Omental fat pad (tissue), 3 donors: ENCODE measurements at regions not wholly inside any gene's neighbourhood (a gene's known extent, or its start where the extent isn't known, plus 50 kb on each side); places are given as distances from the start of the nearest gene placed in this dataset.

Source experiments
- ATAC-seq: fragments of 150-250 bp; one replicate; pipeline ENCODE4 v1.9.1; 2016; ENCODE audit warnings: mild to moderate bottlenecking, moderate library complexity; ENCODE audit not compliant: low FRiP score
- DNase-seq: peaks from one replicate; pipeline ENCODE4 v3.0.0-alpha.2; 2019; ENCODE audit warnings: low spot score
- TF ChIP-seq, protein P1 (sequence below), 3 donors: fragments of 450-650 bp; IDR thresholded peaks; one replicate each; pipeline ENCODE4 v1.5.1; 2016 to 2017; ENCODE audit warnings: antibody characterized with exemption in 3 of 3, mild to moderate bottlenecking in 3 of 3, moderate library complexity in 2 of 3

DNA sequence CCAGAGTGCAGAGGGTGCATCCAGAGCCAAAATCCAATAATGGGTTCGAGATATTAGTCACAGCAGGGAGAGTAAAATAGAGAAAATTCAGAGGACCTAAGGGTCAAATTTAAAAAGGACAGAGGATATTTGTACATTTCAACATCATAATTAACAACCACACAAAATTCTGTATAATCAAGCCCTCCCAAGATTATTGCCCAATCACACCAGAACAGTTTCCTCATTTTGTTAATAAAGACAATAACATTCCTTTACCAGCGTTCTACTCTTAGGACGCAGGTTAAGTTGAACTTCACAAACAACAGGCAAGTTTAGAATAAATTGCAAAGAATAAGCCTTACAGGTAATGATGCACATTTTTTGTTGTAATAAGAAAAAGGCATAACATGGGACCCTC, 462.8 kb downstream of the PTPRC start:
- TF ChIP-seq, protein P1, sequence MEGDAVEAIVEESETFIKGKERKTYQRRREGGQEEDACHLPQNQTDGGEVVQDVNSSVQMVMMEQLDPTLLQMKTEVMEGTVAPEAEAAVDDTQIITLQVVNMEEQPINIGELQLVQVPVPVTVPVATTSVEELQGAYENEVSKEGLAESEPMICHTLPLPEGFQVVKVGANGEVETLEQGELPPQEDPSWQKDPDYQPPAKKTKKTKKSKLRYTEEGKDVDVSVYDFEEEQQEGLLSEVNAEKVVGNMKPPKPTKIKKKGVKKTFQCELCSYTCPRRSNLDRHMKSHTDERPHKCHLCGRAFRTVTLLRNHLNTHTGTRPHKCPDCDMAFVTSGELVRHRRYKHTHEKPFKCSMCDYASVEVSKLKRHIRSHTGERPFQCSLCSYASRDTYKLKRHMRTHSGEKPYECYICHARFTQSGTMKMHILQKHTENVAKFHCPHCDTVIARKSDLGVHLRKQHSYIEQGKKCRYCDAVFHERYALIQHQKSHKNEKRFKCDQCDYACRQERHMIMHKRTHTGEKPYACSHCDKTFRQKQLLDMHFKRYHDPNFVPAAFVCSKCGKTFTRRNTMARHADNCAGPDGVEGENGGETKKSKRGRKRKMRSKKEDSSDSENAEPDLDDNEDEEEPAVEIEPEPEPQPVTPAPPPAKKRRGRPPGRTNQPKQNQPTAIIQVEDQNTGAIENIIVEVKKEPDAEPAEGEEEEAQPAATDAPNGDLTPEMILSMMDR (IDR thresholded peaks at IDR 0.05), result no peak
- no peak for DNase-seq
- no peak for ATAC-seq

DNA sequence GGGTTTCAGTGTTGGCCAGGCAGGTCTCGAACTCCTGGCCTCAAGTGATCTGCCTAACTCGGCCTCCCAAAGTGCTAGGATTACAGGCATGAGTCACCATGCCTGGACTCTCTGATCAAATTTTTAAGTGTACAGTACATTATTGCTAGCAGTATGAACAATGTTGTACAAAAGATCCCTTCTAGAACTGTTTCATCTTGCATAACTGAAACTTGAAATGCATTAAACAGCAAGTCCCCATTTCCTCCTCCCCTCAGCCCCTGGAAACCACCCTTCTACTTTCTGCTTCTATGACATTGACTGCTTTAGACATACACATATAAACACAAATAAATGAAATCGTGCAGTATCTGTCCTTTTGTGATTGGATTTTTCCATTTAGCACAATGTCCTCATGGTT, 463.4 kb downstream of the PTPRC start:
- ATAC-seq, result no peak
- TF ChIP-seq, protein P1 (IDR thresholded peaks at IDR 0.05), result no peak
- DNase-seq, result no peak

DNA sequence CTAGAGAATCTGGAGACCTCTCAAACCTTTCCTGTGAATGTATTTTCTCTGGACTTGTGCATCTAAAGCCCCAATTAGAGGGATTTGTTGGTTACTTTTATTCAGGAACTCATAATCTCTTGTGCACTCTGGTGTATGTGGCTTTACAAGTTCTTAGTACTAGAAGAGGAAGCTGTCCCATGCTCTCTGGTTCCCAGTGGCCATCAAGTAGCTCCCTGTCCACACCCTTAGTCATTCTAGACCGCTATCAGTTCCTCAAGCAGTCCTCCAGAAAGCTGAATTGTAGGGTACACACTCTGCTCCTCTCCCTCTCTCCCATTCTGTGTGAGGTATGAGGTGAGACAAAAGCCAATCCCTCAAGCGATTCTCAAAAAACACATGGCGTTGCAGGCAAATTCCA, 470.3 kb downstream of the PTPRC start:
- ATAC-seq (no peak), DNase-seq (no peak)
- TF ChIP-seq, protein P1 (IDR thresholded peaks at IDR 0.05), result no peak

DNA sequence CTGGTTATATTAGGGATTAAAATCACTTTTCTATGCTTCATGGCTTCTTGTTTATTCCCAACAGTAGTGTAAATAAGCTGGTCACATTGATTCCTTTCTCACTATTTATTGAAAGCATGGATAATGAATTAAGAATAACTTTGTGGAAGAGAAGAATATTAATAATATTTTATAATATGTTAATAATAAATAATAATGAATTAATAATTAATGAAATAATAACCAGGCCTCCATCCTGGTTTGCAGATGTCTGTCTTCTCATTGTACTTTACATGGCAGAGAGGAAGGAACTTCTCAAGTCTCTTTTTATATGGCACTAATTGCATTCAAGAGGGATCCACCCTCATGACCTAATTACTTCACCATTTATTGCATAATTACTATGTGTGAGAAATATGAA, 473.5 kb downstream of the PTPRC start:
- ATAC-seq (no peak), DNase-seq (no peak)
- TF ChIP-seq, protein P1 (IDR thresholded peaks at IDR 0.05), result no peak

DNA sequence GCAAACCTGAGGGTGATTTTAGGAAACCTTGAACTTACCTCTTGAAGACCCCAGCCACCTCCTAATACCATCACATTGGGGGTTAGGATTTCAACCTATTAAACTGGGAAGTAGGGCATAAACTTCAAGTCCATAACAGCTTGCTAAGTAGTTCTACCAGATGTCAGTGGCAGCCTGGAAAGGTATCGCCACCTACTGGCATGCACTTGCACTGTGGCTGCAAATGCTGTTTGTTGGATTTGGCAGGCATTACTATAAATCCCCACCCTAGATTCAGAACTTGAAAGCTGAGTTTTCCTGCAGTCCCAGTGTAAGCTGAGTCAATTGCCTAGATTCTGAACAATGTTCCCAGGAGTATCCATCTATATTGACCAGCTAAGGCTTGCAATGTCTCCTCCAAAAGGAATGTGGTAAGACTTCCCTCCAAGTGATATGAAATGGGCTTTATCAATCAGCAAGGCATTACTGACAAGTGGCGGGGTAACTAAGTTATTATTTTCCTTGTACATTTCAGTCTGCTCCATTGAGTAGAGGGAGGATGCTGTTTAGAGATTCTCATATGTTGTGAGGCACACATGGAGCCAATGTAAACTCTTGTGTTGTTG, 474.5 kb downstream of the PTPRC start:
- DNase-seq (no peak), ATAC-seq (no peak)
- TF ChIP-seq, protein P1 (IDR thresholded peaks at IDR 0.05), result no peak

DNA sequence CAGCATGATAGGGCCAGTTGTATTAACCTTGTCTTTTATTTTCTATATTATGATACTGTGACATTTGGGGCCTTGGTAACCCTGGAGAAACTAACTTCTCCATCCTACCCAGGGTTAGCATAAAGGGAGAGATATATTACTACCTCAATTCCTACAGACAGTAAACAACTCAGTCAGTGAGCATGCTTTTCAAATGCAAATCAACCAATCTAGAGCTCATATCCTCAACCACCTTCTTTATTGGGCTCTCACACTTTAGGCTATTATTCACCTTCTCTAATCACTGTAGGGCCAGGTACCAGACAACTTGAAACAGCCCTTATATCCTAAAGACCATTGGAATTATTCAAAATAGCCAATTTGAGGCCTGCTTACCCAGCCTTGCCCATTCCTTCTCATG, 477.6 kb downstream of the PTPRC start:
- ATAC-seq (no peak), DNase-seq (no peak)
- TF ChIP-seq, protein P1 (IDR thresholded peaks at IDR 0.05), result no peak

DNA sequence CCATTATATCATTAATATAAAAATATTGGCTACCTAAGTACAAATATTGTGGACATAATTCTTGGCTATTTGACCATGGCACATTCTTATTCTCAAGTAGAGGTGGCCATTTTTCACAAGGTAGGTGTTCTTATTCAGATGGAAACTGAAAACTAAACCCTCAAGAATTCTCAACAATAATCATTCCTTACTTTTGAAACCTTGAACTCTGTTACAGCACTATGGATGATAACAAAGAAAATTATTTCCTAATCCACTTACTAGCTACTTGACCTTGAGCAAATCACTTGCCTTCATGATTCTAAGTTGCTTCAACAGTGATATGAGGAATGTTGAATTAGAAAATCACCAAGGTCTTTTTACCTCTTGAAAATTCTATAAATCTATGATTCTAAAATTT, 482.2 kb downstream of the PTPRC start:
- TF ChIP-seq, protein P1 (IDR thresholded peaks at IDR 0.05), result no peak
- no peak for ATAC-seq
- DNase-seq, result no peak
